CD14-positive monocyte (primary cell): ENCODE measurements at regions not wholly inside any gene's neighbourhood (a gene's known extent, or its start where the extent isn't known, plus 50 kb on each side); places are given as distances from the start of the nearest gene placed in this dataset.

Experiments used
- DNase-seq, 3 donors: peaks; one replicate each; pipeline ENCODE4 v3.0.0-alpha.2; 2011 to 2022
- H2AFZ ChIP-seq: 2 replicates; pipeline ENCODE4 v1.6.0; 2012; ENCODE audit warnings: mild to moderate bottlenecking, low read depth, low read length, inconsistent platforms; ENCODE audit not compliant: insufficient read depth, poor library complexity, severe bottlenecking
- H3K27ac ChIP-seq, 2 donors: 1 replicate in 1 of 2; 2 replicates in 1 of 2; pipeline ENCODE4 v1.5.1; 2012 to 2013; ENCODE audit warnings: low read length in 2 of 2, control low read depth in 1 of 2, inconsistent platforms in 1 of 2, low read depth in 1 of 2, mild to moderate bottlenecking in 1 of 2
- H3K27me3 ChIP-seq, 2 donors: one replicate each; pipeline versions ENCODE4 v1.6.0 to v1.6.1; 2011 to 2013; ENCODE audit warnings: low read length in 2 of 2; ENCODE audit not compliant: control insufficient read depth in 2 of 2, insufficient read depth in 2 of 2
- H3K36me3 ChIP-seq, 2 donors: replicated peaks in 1 of 2; 1 replicate in 1 of 2; 2 replicates in 1 of 2; pipeline versions ENCODE4 v1.5.1 to v1.6.1; 2012 to 2013; ENCODE audit warnings: low read length in 2 of 2, control low read depth in 1 of 2, inconsistent platforms in 1 of 2, mild to moderate bottlenecking in 1 of 2; ENCODE audit not compliant: insufficient read depth in 2 of 2, control insufficient read depth in 1 of 2
- H3K4me1 ChIP-seq, 2 donors: 1 replicate in 1 of 2; 2 replicates in 1 of 2; pipeline versions ENCODE4 v1.5.1 to v1.6.1; 2012 to 2013; ENCODE audit warnings: low read length in 2 of 2, control low read depth in 1 of 2, inconsistent platforms in 1 of 2, mild to moderate bottlenecking in 1 of 2, moderate library complexity in 1 of 2; ENCODE audit not compliant: insufficient read depth in 2 of 2, control insufficient read depth in 1 of 2
- H3K4me2 ChIP-seq: replicated peaks from 2 replicates; pipeline ENCODE3; 2012; ENCODE audit warnings: low read length, moderate library complexity, mild to moderate bottlenecking; ENCODE audit not compliant: poor library complexity, severe bottlenecking; ENCODE audit errors: extremely low read depth
- H3K4me3 ChIP-seq, 3 experiments: fragments of 200-600 bp in 1 of 3; sonication (generic) in 1 of 3; replicated peaks in 1 of 3; 1 replicate in 2 of 3; 2 replicates in 1 of 3; pipeline ENCODE4 v1.5.1; 2011 to 2013; ENCODE audit warnings: low read length in 3 of 3, mild to moderate bottlenecking in 3 of 3, control low read depth in 2 of 3, low read depth in 2 of 3, inconsistent platforms in 1 of 3, moderate library complexity in 1 of 3
- H3K79me2 ChIP-seq: 2 replicates; pipeline ENCODE4 v1.6.0; 2012; ENCODE audit warnings: mild to moderate bottlenecking, control low read depth, inconsistent platforms, low read length, moderate library complexity; ENCODE audit not compliant: insufficient read depth
- H3K9ac ChIP-seq: 2 replicates; pipeline ENCODE4 v1.6.0; 2017; ENCODE audit warnings: low read length, mild to moderate bottlenecking; ENCODE audit not compliant: insufficient read depth, poor library complexity, severe bottlenecking
- H3K9me3 ChIP-seq, 2 donors: replicated peaks in 1 of 2; 1 replicate in 1 of 2; 2 replicates in 1 of 2; pipeline versions ENCODE4 v1.5.1 to v1.6.1; 2012 to 2013; ENCODE audit warnings: low read length in 2 of 2, control low read depth in 1 of 2; ENCODE audit not compliant: control insufficient read depth in 1 of 2, insufficient read depth in 1 of 2
- H4K20me1 ChIP-seq: 2 replicates; pipeline ENCODE4 v1.6.0; 2012; ENCODE audit warnings: mild to moderate bottlenecking, low read length, control low read depth, moderate library complexity; ENCODE audit not compliant: insufficient read depth
- H3K27ac Mint-ChIP-seq, 7 donors: one replicate each; pipeline ENCODE4 v1.8.0; 2020; ENCODE audit warnings: mild to moderate bottlenecking in 7 of 7, mixed read lengths in 7 of 7, moderate library complexity in 6 of 7, inconsistent platforms in 2 of 7
- H3K27me3 Mint-ChIP-seq, 3 donors: one replicate each; pipeline ENCODE4 v1.8.0; 2021 to 2022; ENCODE audit warnings: low read depth in 3 of 3, mild to moderate bottlenecking in 3 of 3, mixed read lengths in 3 of 3, moderate library complexity in 3 of 3, inconsistent platforms in 1 of 3
- H3K36me3 Mint-ChIP-seq, 2 donors: one replicate each; pipeline ENCODE4 v1.8.0; 2020; ENCODE audit warnings: mixed read lengths in 2 of 2, inconsistent platforms in 1 of 2, mild to moderate bottlenecking in 1 of 2
- H3K4me1 Mint-ChIP-seq: one replicate; pipeline ENCODE4 v1.8.0; 2020; ENCODE audit warnings: mild to moderate bottlenecking, mixed read lengths
- H3K4me3 Mint-ChIP-seq, 2 donors: one replicate each; pipeline ENCODE4 v1.8.0; 2020; ENCODE audit warnings: mild to moderate bottlenecking in 2 of 2, mixed read lengths in 2 of 2, moderate library complexity in 1 of 2
- H3K9me3 Mint-ChIP-seq, 7 donors: one replicate each; pipeline ENCODE4 v1.8.0; 2020 to 2022; ENCODE audit warnings: mixed read lengths in 7 of 7, mild to moderate bottlenecking in 6 of 7, moderate library complexity in 6 of 7, inconsistent platforms in 2 of 7
- CTCF ChIP-seq: fragments of 200-600 bp; IDR thresholded peaks from one replicate; pipeline ENCODE4 v1.8.0; 2022; ENCODE audit warnings: antibody characterized with exemption, mild to moderate bottlenecking
- WGBS: methylation state at CpG from one replicate; pipeline ENCODE4 v1.1.5; 2013; ENCODE audit warnings: missing lambda C conversion rate; ENCODE audit not compliant: insufficient coverage; 5-methylcytosine and 5-hydroxymethylcytosine counted together
- intact Hi-C, 2 donors: fragments of 100-400 bp; cut with micrococcal nuclease; formaldehyde crosslinking; loops; one replicate each; pipeline versions ENCODE4 v1.15.0 to v1.15.1; 2023

- H3K36me3 Mint-ChIP-seq, result no peaks in the 10 kb centered on the region
- no peak for TF ChIP-seq CTCF
- Histone ChIP-seq H3K4me1 (no peaks in the 10 kb centered on the region), H3K9me3 (peaks cover 9 to 15% of the 10 kb centered on the region in 2 donors), H3K27me3 (no peaks in the 10 kb centered on the region), H3K36me3 (no peaks in the 10 kb centered on the region), H3K27ac (no peak overlapping the region), H3K4me2 (no peak overlapping the region), H4K20me1 (no peaks in the 10 kb centered on the region), H3K9ac (no peak overlapping the region), H3K4me3 (no peak overlapping the region), H2AFZ (no peak overlapping the region), H3K79me2 (no peaks in the 10 kb centered on the region)
- no peak overlapping the region for H3K4me3 Mint-ChIP-seq
- 96% methylated on average over 13 of the region's 13 CpGs for WGBS
- intact Hi-C loops, result no loop called here
- H3K4me1 Mint-ChIP-seq, result no peaks in the 10 kb centered on the region
- peaks cover 0 to 3% (median 0%) of the 10 kb centered on the region in 3 donors for H3K27me3 Mint-ChIP-seq
- no peak for DNase-seq
- no peak overlapping the region for H3K27ac Mint-ChIP-seq
- H3K9me3 Mint-ChIP-seq, result peaks cover 1 to 9% (median 7%) of the 10 kb centered on the region in 7 donors
These were observed 178.0 kb upstream of the AFDN start for GRCh38 chr6:167648501-167649278.

DNA sequence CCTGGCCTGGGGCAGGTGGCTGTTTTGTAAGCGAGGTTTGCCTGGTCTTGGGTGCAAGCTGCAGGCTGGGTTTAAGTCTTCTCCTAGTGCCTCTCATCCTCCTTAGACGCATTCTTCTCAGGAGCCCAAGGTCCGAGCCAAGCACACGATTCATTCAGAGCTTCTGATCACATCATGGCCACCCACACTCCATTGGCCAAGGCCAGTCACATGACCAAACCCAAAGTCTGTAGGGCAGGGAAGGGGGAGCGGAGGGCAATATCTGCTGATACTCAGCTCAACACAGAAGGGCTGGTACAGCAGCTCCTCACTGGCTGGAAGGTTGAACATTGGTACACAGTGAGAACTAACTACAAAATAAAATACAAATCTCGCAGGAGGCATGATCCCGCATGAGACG is 177.2 kb upstream of the AFDN start:
- no peaks in the 10 kb centered on the region for H3K4me1 Mint-ChIP-seq
- no peak for TF ChIP-seq CTCF
- 96% methylated on average over 4 of the region's 8 CpGs for WGBS
- H4K20me1 ChIP-seq, result no peaks in the 10 kb centered on the region
- H3K9ac ChIP-seq, result no peak overlapping the region
- intact Hi-C loops, result no loop called here
- H2AFZ ChIP-seq, result no peak overlapping the region
- no peaks in the 10 kb centered on the region for H3K36me3 ChIP-seq
- no peaks in the 10 kb centered on the region for H3K36me3 Mint-ChIP-seq
- H3K27ac ChIP-seq, result no peak overlapping the region
- no peak overlapping the region for H3K27ac Mint-ChIP-seq
- no peaks in the 10 kb centered on the region for H3K79me2 ChIP-seq
- H3K4me1 ChIP-seq, result no peaks in the 10 kb centered on the region
- no peak overlapping the region for H3K4me2 ChIP-seq
- no peak overlapping the region for H3K4me3 Mint-ChIP-seq
- H3K27me3 Mint-ChIP-seq, result peaks cover 0 to 3% (median 0%) of the 10 kb centered on the region in 3 donors
- H3K9me3 Mint-ChIP-seq, result peaks cover 2 to 10% (median 7%) of the 10 kb centered on the region in 7 donors
- H3K9me3 ChIP-seq, result peaks cover 9 to 15% of the 10 kb centered on the region in 2 donors
- no peaks in the 10 kb centered on the region for H3K27me3 ChIP-seq
- H3K4me3 ChIP-seq, result no peak overlapping the region
- DNase-seq, result no peak
